ENCODE measurements at regions not wholly inside any gene's neighbourhood (a gene's known extent, or its start where the extent isn't known, plus 50 kb on each side); places are given as distances from the start of the nearest gene placed in this dataset.

DNA sequence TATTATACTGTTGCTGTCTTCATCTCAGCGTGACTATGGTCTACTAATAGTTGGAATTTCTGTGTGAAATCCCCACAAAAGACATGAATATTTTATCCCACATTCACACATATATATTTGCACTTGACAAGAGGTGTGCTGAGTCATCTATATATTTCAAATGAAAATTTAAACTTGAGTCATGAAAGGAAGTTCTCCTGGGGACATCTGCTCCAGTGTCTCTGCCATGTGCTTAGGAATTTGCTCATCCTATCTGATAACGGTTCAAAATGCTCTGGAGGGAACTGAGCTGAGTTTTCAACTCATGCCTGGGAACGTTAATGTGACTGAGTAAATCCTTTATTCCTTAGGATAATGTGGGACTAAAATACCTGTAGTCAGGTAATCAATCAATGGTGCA lies 326.2 kb upstream of the MEX3C start:
- no peak for DNase-seq (ENCODE audit: low read depth in 1 of 2, low spot score in 1 of 2)

DNA sequence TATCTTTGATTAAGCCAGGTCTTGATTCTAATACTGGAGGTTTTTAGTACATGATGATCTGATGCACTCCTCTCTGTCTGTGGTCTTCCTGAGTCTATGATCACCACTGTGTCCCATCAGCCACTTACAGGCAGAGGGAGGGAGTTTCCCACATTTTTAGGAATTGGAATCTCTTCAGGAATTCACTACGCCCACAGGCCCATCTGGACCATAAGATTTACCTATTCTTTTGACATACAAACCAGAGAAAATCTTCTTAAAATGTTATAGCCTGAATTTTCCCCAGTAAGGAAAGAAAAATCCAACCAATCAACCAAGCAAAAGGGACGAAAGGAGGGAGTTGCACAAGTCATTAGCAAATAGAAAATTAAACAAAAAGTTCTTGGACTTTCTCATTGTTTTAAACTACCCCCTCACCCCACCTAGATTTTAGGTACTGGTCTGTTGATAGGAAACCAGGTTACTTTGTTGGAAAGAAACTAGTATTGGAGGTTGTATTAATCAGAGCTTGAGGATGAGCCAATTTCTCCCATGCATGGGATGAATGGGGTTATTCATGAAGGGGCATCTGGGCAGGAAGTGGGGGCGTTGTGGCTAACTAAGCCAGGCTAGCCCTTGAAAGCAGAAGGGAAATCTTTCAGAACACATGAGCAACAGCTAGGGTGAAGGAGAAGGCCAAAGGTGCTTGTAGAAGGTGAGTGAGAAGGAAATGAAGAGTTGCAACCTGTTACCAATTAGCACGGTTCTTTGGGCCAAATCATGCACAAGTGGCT lies 328.2 kb upstream of the MEX3C start:
- Histone ChIP-seq H3K4me3 (replicated peaks; ENCODE audit: insufficient read depth, low read length) (no peak overlapping the region), H3K27me3 (ENCODE audit: insufficient read depth, poor library complexity, severe bottlenecking) (no peaks in the 10 kb centered on the region), H3K27ac (replicated peaks) (no peak overlapping the region)
- DNase-seq (ENCODE audit: low read depth in 1 of 2, low spot score in 1 of 2), result no peak
- TF ChIP-seq SPI1 (IDR thresholded peaks at IDR 0.05; ENCODE audit: borderline replicate concordance, low read depth) (no peak), GABPA (IDR thresholded peaks at IDR 0.05; ENCODE audit: low read depth) (no peak), POLR2AphosphoS5 (IDR thresholded peaks at IDR 0.05; ENCODE audit: low read depth) (no peak)
- TF ChIP-seq, protein P1, sequence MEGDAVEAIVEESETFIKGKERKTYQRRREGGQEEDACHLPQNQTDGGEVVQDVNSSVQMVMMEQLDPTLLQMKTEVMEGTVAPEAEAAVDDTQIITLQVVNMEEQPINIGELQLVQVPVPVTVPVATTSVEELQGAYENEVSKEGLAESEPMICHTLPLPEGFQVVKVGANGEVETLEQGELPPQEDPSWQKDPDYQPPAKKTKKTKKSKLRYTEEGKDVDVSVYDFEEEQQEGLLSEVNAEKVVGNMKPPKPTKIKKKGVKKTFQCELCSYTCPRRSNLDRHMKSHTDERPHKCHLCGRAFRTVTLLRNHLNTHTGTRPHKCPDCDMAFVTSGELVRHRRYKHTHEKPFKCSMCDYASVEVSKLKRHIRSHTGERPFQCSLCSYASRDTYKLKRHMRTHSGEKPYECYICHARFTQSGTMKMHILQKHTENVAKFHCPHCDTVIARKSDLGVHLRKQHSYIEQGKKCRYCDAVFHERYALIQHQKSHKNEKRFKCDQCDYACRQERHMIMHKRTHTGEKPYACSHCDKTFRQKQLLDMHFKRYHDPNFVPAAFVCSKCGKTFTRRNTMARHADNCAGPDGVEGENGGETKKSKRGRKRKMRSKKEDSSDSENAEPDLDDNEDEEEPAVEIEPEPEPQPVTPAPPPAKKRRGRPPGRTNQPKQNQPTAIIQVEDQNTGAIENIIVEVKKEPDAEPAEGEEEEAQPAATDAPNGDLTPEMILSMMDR (IDR thresholded peaks at IDR 0.05; ENCODE audit: insufficient read depth, low read length), result no peak
- TF ChIP-seq, protein P2, sequence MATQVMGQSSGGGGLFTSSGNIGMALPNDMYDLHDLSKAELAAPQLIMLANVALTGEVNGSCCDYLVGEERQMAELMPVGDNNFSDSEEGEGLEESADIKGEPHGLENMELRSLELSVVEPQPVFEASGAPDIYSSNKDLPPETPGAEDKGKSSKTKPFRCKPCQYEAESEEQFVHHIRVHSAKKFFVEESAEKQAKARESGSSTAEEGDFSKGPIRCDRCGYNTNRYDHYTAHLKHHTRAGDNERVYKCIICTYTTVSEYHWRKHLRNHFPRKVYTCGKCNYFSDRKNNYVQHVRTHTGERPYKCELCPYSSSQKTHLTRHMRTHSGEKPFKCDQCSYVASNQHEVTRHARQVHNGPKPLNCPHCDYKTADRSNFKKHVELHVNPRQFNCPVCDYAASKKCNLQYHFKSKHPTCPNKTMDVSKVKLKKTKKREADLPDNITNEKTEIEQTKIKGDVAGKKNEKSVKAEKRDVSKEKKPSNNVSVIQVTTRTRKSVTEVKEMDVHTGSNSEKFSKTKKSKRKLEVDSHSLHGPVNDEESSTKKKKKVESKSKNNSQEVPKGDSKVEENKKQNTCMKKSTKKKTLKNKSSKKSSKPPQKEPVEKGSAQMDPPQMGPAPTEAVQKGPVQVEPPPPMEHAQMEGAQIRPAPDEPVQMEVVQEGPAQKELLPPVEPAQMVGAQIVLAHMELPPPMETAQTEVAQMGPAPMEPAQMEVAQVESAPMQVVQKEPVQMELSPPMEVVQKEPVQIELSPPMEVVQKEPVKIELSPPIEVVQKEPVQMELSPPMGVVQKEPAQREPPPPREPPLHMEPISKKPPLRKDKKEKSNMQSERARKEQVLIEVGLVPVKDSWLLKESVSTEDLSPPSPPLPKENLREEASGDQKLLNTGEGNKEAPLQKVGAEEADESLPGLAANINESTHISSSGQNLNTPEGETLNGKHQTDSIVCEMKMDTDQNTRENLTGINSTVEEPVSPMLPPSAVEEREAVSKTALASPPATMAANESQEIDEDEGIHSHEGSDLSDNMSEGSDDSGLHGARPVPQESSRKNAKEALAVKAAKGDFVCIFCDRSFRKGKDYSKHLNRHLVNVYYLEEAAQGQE (IDR thresholded peaks at IDR 0.05; ENCODE audit: insufficient replicate concordance, low read depth), result no peak

More for the DNA sequence above, 326.2 kb upstream of the MEX3C start:
- no peak for TF ChIP-seq SPI1 (IDR thresholded peaks at IDR 0.05; ENCODE audit: borderline replicate concordance, low read depth)
- no peak for TF ChIP-seq GABPA (IDR thresholded peaks at IDR 0.05; ENCODE audit: low read depth)
- TF ChIP-seq POLR2AphosphoS5 (IDR thresholded peaks at IDR 0.05; ENCODE audit: low read depth), result no peak
- TF ChIP-seq, protein P2 (IDR thresholded peaks at IDR 0.05; ENCODE audit: insufficient replicate concordance, low read depth), result no peak
- TF ChIP-seq, protein P1 (IDR thresholded peaks at IDR 0.05; ENCODE audit: insufficient read depth, low read length), result no peak
- Histone ChIP-seq H3K27ac (replicated peaks) (no peak overlapping the region), H3K27me3 (ENCODE audit: insufficient read depth, poor library complexity, severe bottlenecking) (no peaks in the 10 kb centered on the region), H3K4me3 (replicated peaks; ENCODE audit: insufficient read depth, low read length) (no peak overlapping the region)

DNA sequence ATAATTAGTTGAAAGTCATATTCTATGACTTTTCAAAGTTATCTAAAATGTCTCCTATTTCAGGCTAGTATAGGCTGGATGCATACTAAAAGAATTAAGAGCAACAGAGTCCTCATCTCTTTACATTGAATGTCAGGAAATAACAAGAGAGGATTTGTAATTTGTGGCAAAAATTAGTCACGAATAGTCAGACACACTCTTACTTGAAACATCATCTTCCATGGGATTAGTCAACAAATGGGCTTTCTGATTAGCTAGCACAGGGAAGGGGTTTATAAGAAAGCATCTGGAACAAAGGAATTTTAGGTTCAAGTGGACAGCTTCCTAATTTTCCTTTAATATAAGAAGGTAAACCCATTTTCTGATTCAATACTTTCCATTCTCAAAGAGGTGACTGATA lies 330.3 kb upstream of the MEX3C start:
- Histone ChIP-seq H3K27ac (replicated peaks) (no peak overlapping the region), H3K27me3 (ENCODE audit: insufficient read depth, poor library complexity, severe bottlenecking) (no peaks in the 10 kb centered on the region), H3K4me3 (replicated peaks; ENCODE audit: insufficient read depth, low read length) (no peak overlapping the region)
- TF ChIP-seq, protein P2 (IDR thresholded peaks at IDR 0.05; ENCODE audit: insufficient replicate concordance, low read depth), result no peak
- TF ChIP-seq POLR2AphosphoS5 (IDR thresholded peaks at IDR 0.05; ENCODE audit: low read depth) (no peak), GABPA (IDR thresholded peaks at IDR 0.05; ENCODE audit: low read depth) (no peak), SPI1 (IDR thresholded peaks at IDR 0.05; ENCODE audit: borderline replicate concordance, low read depth) (no peak)
- TF ChIP-seq, protein P1 (IDR thresholded peaks at IDR 0.05; ENCODE audit: insufficient read depth, low read length), result no peak
- no peak for DNase-seq (ENCODE audit: low read depth in 1 of 2, low spot score in 1 of 2)

Data from HL-60 (cell line).